Sigmoid colon (tissue), 4 donors: ENCODE measurements at regions not wholly inside any gene's neighbourhood (a gene's known extent, or its start where the extent isn't known, plus 50 kb on each side); places are given as distances from the start of the nearest gene placed in this dataset.

ENCODE experiments used
- EP300 ChIP-seq, 4 donors: sonication (generic); formaldehyde crosslinking; IDR thresholded peaks; one replicate each; pipeline ENCODE4 v1.6.1; 2017; ENCODE audit warnings: antibody characterized with exemption in 4 of 4
- POLR2A ChIP-seq, 2 donors: fragments of 450-650 bp; IDR thresholded peaks; one replicate each; pipeline ENCODE4 v1.6.1; 2016; ENCODE audit warnings: antibody characterized with exemption in 2 of 2, mild to moderate bottlenecking in 2 of 2, moderate library complexity in 2 of 2

- TF ChIP-seq EP300 (IDR thresholded peaks at IDR 0.05): no peak
- no peak for TF ChIP-seq POLR2A (IDR thresholded peaks at IDR 0.05)
Observed at GRCh38 chr5:135738564-135738875, 95.9 kb upstream of the SLC25A48 start.
